GM12872 (cell line): ENCODE measurements at regions not wholly inside any gene's neighbourhood (a gene's known extent, or its start where the extent isn't known, plus 50 kb on each side); places are given as distances from the start of the nearest gene placed in this dataset.

Experiments used
- CTCF ChIP-seq: IDR thresholded peaks from 3 replicates; pipeline ENCODE4 v1.5.1; 2011; ENCODE audit warnings: low read depth, mild to moderate bottlenecking, low read length, moderate library complexity; ENCODE audit not compliant: insufficient read depth

DNA sequence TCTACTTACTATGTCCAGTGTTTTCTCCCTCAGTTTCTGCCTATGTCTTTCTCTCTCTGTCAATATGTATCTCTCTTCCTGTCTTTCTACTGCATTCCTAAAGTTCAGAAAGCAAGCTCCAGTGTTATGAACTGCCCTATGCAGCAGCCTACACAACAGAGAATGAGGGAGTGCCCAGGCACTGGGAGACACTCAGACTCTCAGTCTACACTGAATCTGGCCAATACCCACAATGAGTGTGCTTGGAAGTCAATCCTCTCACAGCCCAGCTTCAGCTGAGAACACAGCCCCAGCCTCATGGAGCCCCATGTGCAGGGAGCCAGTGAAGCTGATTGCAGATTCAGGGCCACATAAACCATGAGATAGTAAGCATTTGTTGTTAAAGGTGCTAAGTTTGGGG, 128.7 kb downstream of the ALG10 start:
- no peak for TF ChIP-seq CTCF

- TF ChIP-seq CTCF = no peak
Measured at GRCh38 chr12:34163443-34163842, 141.1 kb downstream of the ALG10 start.

GRCh38 chr12:34166427-34167060, 144.2 kb downstream of the ALG10 start:
- TF ChIP-seq CTCF = no peak

- TF ChIP-seq CTCF = no peak
Measured at GRCh38 chr12:34186492-34186891, 164.2 kb downstream of the ALG10 start.

- TF ChIP-seq CTCF = no peak
Measured at GRCh38 chr12:34188974-34189373, 166.7 kb downstream of the ALG10 start.

GRCh38 chr12:34190054-34190453, 167.8 kb downstream of the ALG10 start:
- no peak for TF ChIP-seq CTCF

GRCh38 chr12:34198924-34199323, 176.6 kb downstream of the ALG10 start:
- TF ChIP-seq CTCF = no peak
